IMR-90 (cell line): ENCODE measurements at regions not wholly inside any gene's neighbourhood (a gene's known extent, or its start where the extent isn't known, plus 50 kb on each side); places are given as distances from the start of the nearest gene placed in this dataset.

Experiments
- ATAC-seq: fragments of 200-7000 bp; cut with Tn5 transposase; 2 replicates; pipeline ENCODE4 v1.9.1; 2020; ENCODE audit warnings: low read depth, mild to moderate bottlenecking, moderate library complexity
- BruUV-seq: library from RNA; stranded (reverse); fragments of 400-500 nt; replicated peaks from 2 replicates; lab custom pipeline; 2021; lab: Mats Ljungman, UMichigan
- CTCF ChIA-PET: fragments of 300-600 bp; formaldehyde crosslinking; extraction: SDS; loops from one replicate; lab custom pipeline; 2021; ENCODE audit warnings: antibody characterized with exemption; lab: Yijun Ruan, JAX
- POLR2A ChIA-PET: fragments of 300-600 bp; sonication (Branson Sonifier 250); formaldehyde crosslinking; loops from one replicate; lab custom pipeline; 2022; ENCODE audit warnings: antibody characterized with exemption; ENCODE audit not compliant: unreplicated experiment; lab: Charles Lee
- DNase-seq: peaks from one replicate; pipeline ENCODE4 v3.0.0; 2013
- H2AFZ ChIP-seq: replicated peaks from 2 replicates; pipeline ENCODE3; 2013; ENCODE audit warnings: low read length, mild to moderate bottlenecking; ENCODE audit not compliant: poor library complexity
- H2AK5ac ChIP-seq: 2 replicates; pipeline ENCODE4 v1.6.1; 2013; ENCODE audit warnings: low read depth, low read length, inconsistent platforms
- H2AK9ac ChIP-seq: replicated peaks from 2 replicates; pipeline ENCODE3; 2013; ENCODE audit warnings: mild to moderate bottlenecking, low read depth, low read length, moderate library complexity; ENCODE audit not compliant: poor library complexity
- H2BK120ac ChIP-seq: 2 replicates; pipeline ENCODE4 v1.6.1; 2013; ENCODE audit warnings: low read depth, low read length, inconsistent platforms
- H2BK15ac ChIP-seq: 3 replicates; pipeline ENCODE4 v1.6.1; 2013; ENCODE audit warnings: low read depth, low read length, inconsistent platforms
- H2BK20ac ChIP-seq: 2 replicates; pipeline ENCODE4 v1.6.1; 2013; ENCODE audit warnings: low read depth, mild to moderate bottlenecking, inconsistent platforms, low read length, moderate library complexity
- H2BK5ac ChIP-seq: 2 replicates; pipeline ENCODE4 v1.6.1; 2013; ENCODE audit warnings: mild to moderate bottlenecking, low read depth, low read length, inconsistent platforms; ENCODE audit not compliant: poor library complexity, severe bottlenecking
- H3K14ac ChIP-seq: replicated peaks from 2 replicates; pipeline ENCODE4 v1.6.1; 2013; ENCODE audit warnings: low read depth, low read length, inconsistent platforms
- H3K18ac ChIP-seq: 2 replicates; pipeline ENCODE4 v1.6.1; 2013; ENCODE audit warnings: low read depth, low read length, control low read depth
- H3K23ac ChIP-seq: 2 replicates; pipeline ENCODE4 v1.6.1; 2013; ENCODE audit warnings: low read depth, low read length, inconsistent platforms
- H3K27ac ChIP-seq: 2 replicates; pipeline ENCODE4 v1.5.1; 2013; ENCODE audit warnings: mild to moderate bottlenecking, control low read depth, low read length; ENCODE audit not compliant: insufficient read depth
- H3K27me3 ChIP-seq: 2 replicates; pipeline ENCODE4 v1.6.1; 2013; ENCODE audit warnings: low read length; ENCODE audit not compliant: control insufficient read depth, insufficient read depth
- H3K36me3 ChIP-seq: 2 replicates; pipeline ENCODE4 v1.6.1; 2013; ENCODE audit warnings: low read length, mixed read lengths; ENCODE audit not compliant: control insufficient read depth, insufficient read depth
- H3K4ac ChIP-seq: 2 replicates; pipeline ENCODE4 v1.6.1; 2013; ENCODE audit warnings: low read depth, low read length, inconsistent platforms
- H3K4me1 ChIP-seq: 2 replicates; pipeline ENCODE4 v1.6.1; 2013; ENCODE audit warnings: low read length, mixed read lengths; ENCODE audit not compliant: control insufficient read depth, insufficient read depth
- H3K4me2 ChIP-seq: 2 replicates; pipeline ENCODE4 v1.6.1; 2013; ENCODE audit warnings: low read depth, mild to moderate bottlenecking, control low read depth, low read length, moderate library complexity
- H3K4me3 ChIP-seq: 2 replicates; pipeline ENCODE4 v1.5.1; 2013; ENCODE audit warnings: low read depth, mild to moderate bottlenecking, control low read depth, low read length, moderate library complexity; ENCODE audit not compliant: insufficient read depth
- H3K56ac ChIP-seq: 2 replicates; pipeline ENCODE4 v1.6.1; 2013; ENCODE audit warnings: low read length, inconsistent platforms; ENCODE audit not compliant: insufficient read depth; ENCODE audit errors: extremely low read depth
- H3K79me1 ChIP-seq, 2 experiments: 2 replicates each; pipeline ENCODE4 v1.6.1; 2013; ENCODE audit warnings: low read length in 2 of 2, inconsistent platforms in 1 of 2, low read depth in 1 of 2
- H3K9ac ChIP-seq: 2 replicates; pipeline ENCODE4 v1.6.1; 2013; ENCODE audit warnings: low read depth, low read length, control low read depth
- H3K9me1 ChIP-seq: 2 replicates; pipeline ENCODE4 v1.6.1; 2013; ENCODE audit warnings: low read length, inconsistent platforms; ENCODE audit not compliant: insufficient read depth
- H3K9me3 ChIP-seq: 2 replicates; pipeline ENCODE4 v1.6.1; 2013; ENCODE audit warnings: low read length; ENCODE audit not compliant: control insufficient read depth, insufficient read depth
- H4K20me1 ChIP-seq: 2 replicates; pipeline ENCODE4 v1.6.1; 2013; ENCODE audit warnings: low read length, inconsistent platforms; ENCODE audit not compliant: insufficient read depth
- H4K5ac ChIP-seq: 2 replicates; pipeline ENCODE4 v1.6.1; 2013; ENCODE audit warnings: mild to moderate bottlenecking, low read depth, low read length, control low read depth
- H4K8ac ChIP-seq, 2 experiments: 2 replicates each; pipeline ENCODE4 v1.6.1; 2013; ENCODE audit warnings: low read depth in 2 of 2, low read length in 2 of 2, control low read depth in 1 of 2, inconsistent platforms in 1 of 2
- H4K91ac ChIP-seq: 2 replicates; pipeline ENCODE4 v1.6.1; 2013; ENCODE audit warnings: low read depth, low read length, inconsistent platforms; ENCODE audit not compliant: insufficient read depth
- BHLHE40 ChIP-seq: fragments of 150-350 bp; IDR thresholded peaks from 2 replicates; pipeline ENCODE4 v1.6.1; 2016; ENCODE audit warnings: mild to moderate bottlenecking, low read depth, low read length
- CHD1 ChIP-seq: IDR thresholded peaks from 2 replicates; pipeline ENCODE4 v1.6.1; 2012; ENCODE audit warnings: low read depth, low read length, improper control_type of control experiment
- FOS ChIP-seq: fragments of 150-350 bp; IDR thresholded peaks from 2 replicates; pipeline ENCODE4 v1.6.1; 2016; ENCODE audit warnings: low read depth, low read length
- MAFK ChIP-seq: IDR thresholded peaks from 2 replicates; pipeline ENCODE4 v1.6.1; 2012; ENCODE audit warnings: low read depth, low read length, improper control_type of control experiment
- NFE2L2 ChIP-seq: fragments of 150-350 bp; IDR thresholded peaks from 2 replicates; pipeline ENCODE4 v1.6.1; 2016; ENCODE audit warnings: low read depth, mild to moderate bottlenecking, low read length
- SMC3 ChIP-seq: fragments of 150-350 bp; IDR thresholded peaks from 2 replicates; pipeline ENCODE4 v1.6.1; 2016; ENCODE audit warnings: low read depth, mild to moderate bottlenecking, antibody characterized with exemption, low read length, moderate library complexity
- WGBS, 2 experiments: methylation state at CpG; one replicate each; pipeline versions ENCODE4 v1.1.5 to v1.1.7; 2013; ENCODE audit warnings: missing lambda C conversion rate in 2 of 2; ENCODE audit not compliant: insufficient read length in 1 of 2; ENCODE audit errors: extremely low coverage in 2 of 2; 5-methylcytosine and 5-hydroxymethylcytosine counted together
- dilution Hi-C: fragments of 300-500 bp; cut with HindIII; formaldehyde crosslinking; loops from one replicate; pipeline ENCODE4 v1.14.3; 2018; ENCODE audit warnings: low sequenced_read_pairs; ENCODE audit not compliant: unreplicated experiment
- in situ Hi-C: fragments of 300-500 bp; cut with MboI; formaldehyde crosslinking; loops from 3 replicates; pipeline ENCODE4 v1.14.3; 2019; ENCODE audit warnings: low sequenced_read_pairs, inconsistent platforms, mixed read lengths
- intact Hi-C: fragments of 100-400 bp; cut with micrococcal nuclease; formaldehyde crosslinking; loops from 2 replicates; pipeline ENCODE4 v1.10.0; 2022
- TF ChIP-seq, protein P1 (sequence below): fragments of 150-350 bp; IDR thresholded peaks from 2 replicates; pipeline ENCODE4 v1.6.1; 2016; ENCODE audit warnings: low read depth, mild to moderate bottlenecking, low read length, moderate library complexity, borderline replicate concordance
- TF ChIP-seq, protein P2 (sequence below): fragments of 150-350 bp; IDR thresholded peaks from 2 replicates; pipeline ENCODE4 v1.6.1; 2017; ENCODE audit warnings: mild to moderate bottlenecking, antibody characterized with exemption, low read length, low read depth

GRCh38 chr4:33543941-33544450 is 2700.3 kb downstream of the ARAP2 start:
- Histone ChIP-seq H4K5ac (no peak overlapping the region), H3K79me1 (no peaks in the 10 kb centered on the region), H2BK20ac (no peak overlapping the region), H2AK9ac (no peak overlapping the region), H3K14ac (no peak overlapping the region), H2BK120ac (no peak overlapping the region), H4K20me1 (no peaks in the 10 kb centered on the region), H3K27me3 (no peaks in the 10 kb centered on the region), H2AK5ac (no peak overlapping the region), H3K23ac (no peak overlapping the region), H3K9ac (no peak overlapping the region), H4K91ac (no peak overlapping the region), H4K8ac (no peak overlapping the region), H2BK15ac (no peak overlapping the region), H3K4me2 (no peak overlapping the region), H3K4me3 (no peak overlapping the region), H3K36me3 (no peaks in the 10 kb centered on the region), H2BK5ac (no peak overlapping the region), H3K27ac (no peak overlapping the region), H3K9me1 (no peaks in the 10 kb centered on the region), H2AFZ (no peak overlapping the region), H3K9me3 (no peaks in the 10 kb centered on the region; the same call in 1 of the 2 replicates), H3K4me1 (no peaks in the 10 kb centered on the region), H3K18ac (no peak overlapping the region), H3K56ac (no peak overlapping the region), H3K4ac (no peak overlapping the region)
- intact Hi-C loops = no loop called here
- DNase-seq (no peak), ATAC-seq (no peak)
- POLR2A ChIA-PET = no interaction called here
- dilution Hi-C loops = no loop called here
- TF ChIP-seq MAFK (no peak), NFE2L2 (no peak), SMC3 (no peak), CHD1 (no peak), FOS (no peak), BHLHE40 (no peak)
- TF ChIP-seq, protein P1, sequence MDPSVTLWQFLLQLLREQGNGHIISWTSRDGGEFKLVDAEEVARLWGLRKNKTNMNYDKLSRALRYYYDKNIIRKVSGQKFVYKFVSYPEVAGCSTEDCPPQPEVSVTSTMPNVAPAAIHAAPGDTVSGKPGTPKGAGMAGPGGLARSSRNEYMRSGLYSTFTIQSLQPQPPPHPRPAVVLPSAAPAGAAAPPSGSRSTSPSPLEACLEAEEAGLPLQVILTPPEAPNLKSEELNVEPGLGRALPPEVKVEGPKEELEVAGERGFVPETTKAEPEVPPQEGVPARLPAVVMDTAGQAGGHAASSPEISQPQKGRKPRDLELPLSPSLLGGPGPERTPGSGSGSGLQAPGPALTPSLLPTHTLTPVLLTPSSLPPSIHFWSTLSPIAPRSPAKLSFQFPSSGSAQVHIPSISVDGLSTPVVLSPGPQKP = no peak
- TF ChIP-seq, protein P2, sequence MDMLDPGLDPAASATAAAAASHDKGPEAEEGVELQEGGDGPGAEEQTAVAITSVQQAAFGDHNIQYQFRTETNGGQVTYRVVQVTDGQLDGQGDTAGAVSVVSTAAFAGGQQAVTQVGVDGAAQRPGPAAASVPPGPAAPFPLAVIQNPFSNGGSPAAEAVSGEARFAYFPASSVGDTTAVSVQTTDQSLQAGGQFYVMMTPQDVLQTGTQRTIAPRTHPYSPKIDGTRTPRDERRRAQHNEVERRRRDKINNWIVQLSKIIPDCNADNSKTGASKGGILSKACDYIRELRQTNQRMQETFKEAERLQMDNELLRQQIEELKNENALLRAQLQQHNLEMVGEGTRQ = no peak
- CTCF ChIA-PET = no interaction called here
- BruUV-seq = no TSS peak
- WGBS, 2 experiments = no CpG with 5 or more reads among the region's 3 CpGs
- in situ Hi-C loops = no loop called here
